ENCODE measurements at regions not wholly inside any gene's neighbourhood (a gene's known extent, or its start where the extent isn't known, plus 50 kb on each side); places are given as distances from the start of the nearest gene placed in this dataset.

DNA sequence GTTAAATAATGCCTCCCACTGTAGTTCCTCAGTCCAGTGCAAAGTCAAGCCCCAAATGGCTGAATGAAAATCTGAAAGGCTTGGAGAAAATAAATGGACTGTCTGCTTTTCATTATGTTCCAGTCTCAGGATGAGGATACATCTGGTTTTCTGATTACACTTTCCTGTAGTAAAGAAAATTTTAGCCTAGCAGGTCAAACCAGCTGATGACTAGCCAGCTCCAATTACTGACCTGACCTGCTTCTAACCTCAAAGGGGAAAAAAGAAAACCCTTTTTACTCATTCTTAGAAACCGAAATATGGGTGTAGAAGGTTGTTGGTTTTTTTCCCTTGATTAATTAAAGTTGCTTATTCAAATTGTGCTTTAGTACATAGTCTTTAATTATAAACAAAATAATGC, 418.4 kb downstream of the EFNB2 start:
- DNase-seq (ENCODE audit: low read depth), result peak; percentile 47
- TF ChIP-seq, protein P1, sequence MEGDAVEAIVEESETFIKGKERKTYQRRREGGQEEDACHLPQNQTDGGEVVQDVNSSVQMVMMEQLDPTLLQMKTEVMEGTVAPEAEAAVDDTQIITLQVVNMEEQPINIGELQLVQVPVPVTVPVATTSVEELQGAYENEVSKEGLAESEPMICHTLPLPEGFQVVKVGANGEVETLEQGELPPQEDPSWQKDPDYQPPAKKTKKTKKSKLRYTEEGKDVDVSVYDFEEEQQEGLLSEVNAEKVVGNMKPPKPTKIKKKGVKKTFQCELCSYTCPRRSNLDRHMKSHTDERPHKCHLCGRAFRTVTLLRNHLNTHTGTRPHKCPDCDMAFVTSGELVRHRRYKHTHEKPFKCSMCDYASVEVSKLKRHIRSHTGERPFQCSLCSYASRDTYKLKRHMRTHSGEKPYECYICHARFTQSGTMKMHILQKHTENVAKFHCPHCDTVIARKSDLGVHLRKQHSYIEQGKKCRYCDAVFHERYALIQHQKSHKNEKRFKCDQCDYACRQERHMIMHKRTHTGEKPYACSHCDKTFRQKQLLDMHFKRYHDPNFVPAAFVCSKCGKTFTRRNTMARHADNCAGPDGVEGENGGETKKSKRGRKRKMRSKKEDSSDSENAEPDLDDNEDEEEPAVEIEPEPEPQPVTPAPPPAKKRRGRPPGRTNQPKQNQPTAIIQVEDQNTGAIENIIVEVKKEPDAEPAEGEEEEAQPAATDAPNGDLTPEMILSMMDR (IDR thresholded peaks at IDR 0.05; ENCODE audit: control insufficient read depth, insufficient read depth, low read depth, low read length, missing control alignments), result no peak
- H3K4me3 ChIP-seq (ENCODE audit: control insufficient read depth, low read depth, low read length), result no peak overlapping the region

DNA sequence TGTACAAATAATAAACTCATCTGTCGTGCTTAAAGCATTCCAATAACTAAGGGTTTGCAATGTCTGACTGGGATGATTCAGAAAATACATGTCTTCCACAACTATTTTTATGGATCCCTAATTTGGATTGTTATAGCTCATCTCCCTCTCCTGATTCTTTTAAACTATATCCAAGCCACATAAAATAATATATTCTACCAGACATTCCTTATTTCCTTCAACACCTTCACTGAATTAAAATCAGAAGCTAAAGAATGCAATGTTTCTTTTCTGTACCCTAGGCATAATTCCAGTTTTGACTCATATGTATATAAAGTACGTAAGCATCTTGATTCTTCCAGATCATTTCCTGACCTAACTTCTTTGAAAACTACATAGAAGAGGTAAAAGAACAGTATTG, 420.4 kb downstream of the EFNB2 start:
- TF ChIP-seq, protein P1 (IDR thresholded peaks at IDR 0.05; ENCODE audit: control insufficient read depth, insufficient read depth, low read depth, low read length, missing control alignments), result no peak
- H3K4me3 ChIP-seq (ENCODE audit: control insufficient read depth, low read depth, low read length), result no peak overlapping the region
- peak; percentile 51 for DNase-seq (ENCODE audit: low read depth)

DNA sequence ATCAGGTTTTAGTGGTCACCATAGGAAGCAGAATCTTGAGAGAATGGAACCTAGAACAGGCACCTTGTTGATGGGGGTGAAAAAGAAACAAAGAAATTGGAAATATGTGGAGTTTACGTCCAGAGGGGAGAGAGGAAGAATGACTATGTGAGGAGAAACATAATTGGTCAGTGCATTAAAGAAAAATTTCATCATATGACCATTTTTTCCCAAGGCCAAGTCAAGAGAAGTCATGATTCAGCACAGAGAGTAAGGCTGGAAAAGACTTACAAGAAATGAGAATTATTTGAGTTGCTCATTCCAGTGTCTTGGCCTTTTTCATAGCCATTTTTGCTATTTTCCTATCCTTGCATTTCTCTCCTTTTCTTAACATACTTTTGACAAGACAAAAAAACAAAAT, 421.7 kb downstream of the EFNB2 start:
- no peak overlapping the region for H3K4me3 ChIP-seq (ENCODE audit: control insufficient read depth, low read depth, low read length)
- TF ChIP-seq, protein P1 (IDR thresholded peaks at IDR 0.05; ENCODE audit: control insufficient read depth, insufficient read depth, low read depth, low read length, missing control alignments), result no peak
- no peak for DNase-seq (ENCODE audit: low read depth)

DNA sequence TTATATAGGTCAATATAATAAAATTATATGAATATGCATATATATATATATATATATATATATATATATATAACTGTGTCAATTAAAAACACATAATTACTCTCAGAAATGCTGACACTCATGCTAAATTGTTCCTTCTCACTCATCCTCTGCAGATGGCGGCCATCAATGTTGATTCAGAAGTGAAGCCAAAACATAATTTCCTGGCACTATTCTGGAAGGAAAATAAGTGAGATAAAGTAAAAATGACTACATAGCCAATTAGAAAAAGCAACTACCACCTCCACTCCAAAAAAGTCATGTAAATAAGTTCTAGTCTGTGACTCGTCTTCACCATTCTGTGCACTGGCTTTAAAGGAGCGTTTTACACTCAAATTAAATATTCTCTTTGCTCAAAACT, 423.3 kb downstream of the EFNB2 start:
- no peak for DNase-seq (ENCODE audit: low read depth)
- no peak overlapping the region for H3K4me3 ChIP-seq (ENCODE audit: control insufficient read depth, low read depth, low read length)
- TF ChIP-seq, protein P1 (IDR thresholded peaks at IDR 0.05; ENCODE audit: control insufficient read depth, insufficient read depth, low read depth, low read length, missing control alignments), result no peak

DNA sequence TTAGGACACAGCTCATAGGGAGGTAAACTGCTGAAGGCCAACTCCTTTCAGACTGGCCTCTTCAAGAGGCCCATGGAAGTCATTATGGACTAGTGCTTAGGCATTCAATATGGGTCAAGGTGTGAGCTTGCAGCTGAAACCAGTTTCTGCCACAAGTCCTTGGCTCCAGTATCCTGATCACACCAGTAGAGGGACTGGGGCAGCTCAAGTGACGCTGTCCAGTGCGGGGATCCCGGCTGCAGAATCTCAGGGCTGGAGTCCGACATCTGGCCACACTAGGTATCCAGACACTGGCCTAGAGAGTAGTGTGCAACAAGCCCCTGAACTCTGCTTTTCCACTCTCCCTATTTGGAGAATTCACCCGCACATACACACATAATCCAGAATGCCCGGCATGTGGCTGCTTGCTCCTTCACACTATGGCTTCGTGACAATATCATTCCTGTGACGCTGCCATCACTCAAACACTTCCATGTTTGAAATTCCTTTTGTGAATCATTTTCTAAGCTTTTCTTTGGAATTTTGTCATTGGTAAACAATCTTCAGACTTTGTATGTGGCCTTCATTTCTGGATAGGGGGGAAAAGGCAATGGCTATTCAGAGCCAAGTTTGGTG, 425.1 kb downstream of the EFNB2 start:
- DNase-seq (ENCODE audit: low read depth), result no peak
- no peak overlapping the region for H3K4me3 ChIP-seq (ENCODE audit: control insufficient read depth, low read depth, low read length)
- TF ChIP-seq, protein P1 (IDR thresholded peaks at IDR 0.05; ENCODE audit: control insufficient read depth, insufficient read depth, low read depth, low read length, missing control alignments), result peak; percentile 21

DNA sequence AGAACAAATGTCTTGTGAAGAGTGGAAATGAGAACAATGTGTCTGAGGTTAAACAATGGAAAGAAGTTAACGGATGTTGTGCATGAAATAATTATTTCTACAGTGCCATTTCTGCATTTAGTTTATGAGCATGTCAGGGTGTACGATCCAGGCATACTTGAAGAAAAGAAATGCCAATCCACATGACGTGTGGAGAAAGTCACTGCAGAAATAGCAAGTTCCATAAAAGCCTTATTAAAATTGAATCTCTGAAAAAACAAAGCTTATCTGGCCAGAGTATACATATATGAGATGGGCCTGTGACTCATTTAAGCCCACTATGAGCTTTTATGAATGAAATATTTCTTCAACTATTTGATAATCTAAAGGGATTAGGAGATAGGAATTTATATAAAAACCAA, 426.1 kb downstream of the EFNB2 start:
- peak; percentile 98 for DNase-seq (ENCODE audit: low read depth)
- no peak overlapping the region for H3K4me3 ChIP-seq (ENCODE audit: control insufficient read depth, low read depth, low read length)
- TF ChIP-seq, protein P1 (IDR thresholded peaks at IDR 0.05; ENCODE audit: control insufficient read depth, insufficient read depth, low read depth, low read length, missing control alignments), result no peak

DNA sequence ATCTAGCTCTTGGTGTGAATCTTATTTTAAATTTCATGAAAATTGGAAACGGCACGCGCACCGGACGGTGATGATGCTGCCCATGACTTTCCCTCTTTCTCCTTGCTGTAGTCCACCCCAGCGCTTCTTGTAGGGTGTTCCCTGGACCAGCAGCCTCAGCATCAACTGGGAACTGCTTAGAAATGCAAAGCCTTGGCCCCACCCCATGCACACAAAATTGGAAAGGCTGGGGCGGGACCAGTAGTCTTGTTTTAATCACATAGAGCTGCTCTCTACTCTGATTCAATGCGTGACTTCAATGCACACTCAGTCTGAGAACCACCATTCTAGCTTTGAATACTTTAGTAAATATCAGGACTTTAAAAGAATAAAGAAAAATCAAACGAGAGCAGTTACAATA, 427.1 kb downstream of the EFNB2 start:
- H3K4me3 ChIP-seq (ENCODE audit: control insufficient read depth, low read depth, low read length), result no peak overlapping the region
- no peak for DNase-seq (ENCODE audit: low read depth)
- TF ChIP-seq, protein P1 (IDR thresholded peaks at IDR 0.05; ENCODE audit: control insufficient read depth, insufficient read depth, low read depth, low read length, missing control alignments), result no peak

Data from AG09309 (cell line).